HL-60 (cell line): ENCODE measurements at regions not wholly inside any gene's neighbourhood (a gene's known extent, or its start where the extent isn't known, plus 50 kb on each side); places are given as distances from the start of the nearest gene placed in this dataset.

ENCODE experiments used
- CTCF ChIP-seq: IDR thresholded peaks from one replicate; pipeline ENCODE4 v1.5.1; 2011; ENCODE audit warnings: low read length, control low read depth, inconsistent platforms; ENCODE audit not compliant: insufficient read depth
- POLR2AphosphoS5 ChIP-seq: IDR thresholded peaks from 2 replicates; pipeline ENCODE4 v1.6.1; 2012; ENCODE audit warnings: low read depth
- REST ChIP-seq: IDR thresholded peaks from 2 replicates; pipeline ENCODE4 v1.6.1; 2012; ENCODE audit warnings: low read depth; ENCODE audit not compliant: insufficient replicate concordance

DNA sequence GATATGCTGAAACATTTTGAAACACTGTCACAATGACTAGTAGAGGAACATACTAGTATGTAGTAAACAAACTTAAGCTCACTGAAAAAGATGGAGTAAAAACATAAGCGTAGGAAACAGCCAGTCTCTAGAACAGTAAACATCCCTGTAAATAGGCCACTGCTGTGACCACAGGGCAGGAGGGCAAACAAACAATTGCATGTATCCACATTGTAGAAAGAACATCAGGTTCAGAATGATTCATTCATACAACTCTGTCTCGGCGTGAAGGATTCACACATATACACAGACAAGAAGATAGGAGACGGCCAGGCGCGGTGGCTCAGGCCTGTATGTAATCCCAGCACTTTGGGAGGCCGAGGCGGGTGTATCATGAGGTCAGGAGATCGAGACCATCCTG, 390.1 kb downstream of the IRS2 start:
- TF ChIP-seq REST, result no peak
- no peak for TF ChIP-seq POLR2AphosphoS5
- TF ChIP-seq CTCF, result no peak
